ENCODE measurements at regions not wholly inside any gene's neighbourhood (a gene's known extent, or its start where the extent isn't known, plus 50 kb on each side); places are given as distances from the start of the nearest gene placed in this dataset.
A peak's percentile ranks its signal among the peaks of the same experiment; 100 is the strongest.

- H3K18ac ChIP-seq (ENCODE audit: low read depth, low read length) = no peak overlapping the region
- H3K56ac ChIP-seq (ENCODE audit: extremely low read depth, insufficient read depth, low read length) = no peak overlapping the region
- no peak overlapping the region for H3K4ac ChIP-seq (ENCODE audit: low read depth, low read length)
- dilution Hi-C loops (cut with HindIII; ENCODE audit: low sequenced_read_pairs, unreplicated experiment) = no loop called here
- no CpG with 5 or more reads among the region's 12 CpGs for WGBS, 2 experiments (ENCODE audit: extremely low coverage in 2 of 2, insufficient read length in 1 of 2)
- H3K4me3 ChIP-seq (ENCODE audit: insufficient read depth, low read depth, low read length) = no peak overlapping the region
- H3K4me1 ChIP-seq (ENCODE audit: control insufficient read depth, insufficient read depth, low read length) = no peaks in the 10 kb centered on the region
- H3K23ac ChIP-seq (ENCODE audit: low read depth, low read length) = no peak overlapping the region
- H3K4me2 ChIP-seq (ENCODE audit: low read depth, low read length) = no peak overlapping the region
- no peak overlapping the region for H2BK20ac ChIP-seq (ENCODE audit: low read depth, low read length)
- DNase-seq (peak; percentile 20), ATAC-seq (ENCODE audit: low read depth) (no peak)
- ChIA-PET POLR2A (ENCODE audit: unreplicated experiment) (no interaction called here), CTCF (no interaction called here)
- H3K27ac ChIP-seq (ENCODE audit: insufficient read depth, low read length) = no peak overlapping the region
- no peaks in the 10 kb centered on the region for H3K9me1 ChIP-seq (ENCODE audit: insufficient read depth, low read length)
- H3K27me3 ChIP-seq (ENCODE audit: control insufficient read depth, insufficient read depth, low read length) = no peaks in the 10 kb centered on the region
- H4K20me1 ChIP-seq (ENCODE audit: insufficient read depth, low read length) = no peaks in the 10 kb centered on the region
- H2AK9ac ChIP-seq (replicated peaks; ENCODE audit: low read depth, low read length, poor library complexity) = no peak overlapping the region
- no peak overlapping the region for H2BK5ac ChIP-seq (ENCODE audit: low read depth, low read length, poor library complexity, severe bottlenecking)
- intact Hi-C loops (cut with micrococcal nuclease) = no loop called here
- no peak overlapping the region for H4K8ac ChIP-seq (ENCODE audit: low read depth in 2 of 2, low read length in 2 of 2)
- H2BK15ac ChIP-seq (ENCODE audit: low read depth, low read length) = no peak overlapping the region
- H3K79me1 ChIP-seq (ENCODE audit: low read depth in 1 of 2, low read length in 2 of 2) = no peaks in the 10 kb centered on the region
- no peak overlapping the region for H3K14ac ChIP-seq (replicated peaks; ENCODE audit: low read depth, low read length)
- peaks cover 2% of the 10 kb centered on the region; the same call in 1 of the 2 replicates for H3K9me3 ChIP-seq (ENCODE audit: control insufficient read depth, insufficient read depth, low read length)
- H4K5ac ChIP-seq (ENCODE audit: low read depth, low read length) = no peak overlapping the region
- H2AFZ ChIP-seq (replicated peaks; ENCODE audit: low read length, poor library complexity) = no peak overlapping the region
- H4K91ac ChIP-seq (ENCODE audit: insufficient read depth, low read depth, low read length) = no peak overlapping the region
- in situ Hi-C loops (cut with MboI; ENCODE audit: low sequenced_read_pairs) = no loop called here
- no TSS peak for BruUV-seq (replicated peaks)
- no peak overlapping the region for H2AK5ac ChIP-seq (ENCODE audit: low read depth, low read length)
- H2BK120ac ChIP-seq (ENCODE audit: low read depth, low read length) = no peak overlapping the region
- no peak for TF ChIP-seq MAFK (IDR thresholded peaks at IDR 0.05; ENCODE audit: low read depth, low read length)
- TF ChIP-seq NFE2L2 (IDR thresholded peaks at IDR 0.05; ENCODE audit: low read depth, low read length) = no peak
- TF ChIP-seq CTCF (conservative IDR thresholded peaks at IDR 0.05; ENCODE audit: low read depth, low read length) = no peak
- TF ChIP-seq RFX5 (IDR thresholded peaks at IDR 0.05; ENCODE audit: low read depth, low read length) = no peak
- no peak for TF ChIP-seq MXI1 (IDR thresholded peaks at IDR 0.05; ENCODE audit: borderline replicate concordance, low read depth, low read length)
- peak; percentile 39; the same call in 1 of the 2 replicates for TF ChIP-seq CEBPB (IDR thresholded peaks at IDR 0.05; ENCODE audit: low read depth, low read length)
- no peak for TF ChIP-seq ELK1 (IDR thresholded peaks at IDR 0.05; ENCODE audit: borderline replicate concordance, low read depth, low read length)
- no peaks in the 10 kb centered on the region for H3K36me3 ChIP-seq (ENCODE audit: control insufficient read depth, insufficient read depth, low read length)
- no peak overlapping the region for H3K9ac ChIP-seq (ENCODE audit: low read depth, low read length)
Measured at GRCh38 chr7:46969303-46970130, 612.4 kb downstream of the TNS3 start.

Measured in IMR-90 (cell line).